ENCODE measurements at regions not wholly inside any gene's neighbourhood (a gene's known extent, or its start where the extent isn't known, plus 50 kb on each side); places are given as distances from the start of the nearest gene placed in this dataset.
"Not testable (repeated sequence)": the region's sequence is repeated elsewhere in the genome, so short reads cannot be mapped to it uniquely, and the experiment has no call there.

DNA sequence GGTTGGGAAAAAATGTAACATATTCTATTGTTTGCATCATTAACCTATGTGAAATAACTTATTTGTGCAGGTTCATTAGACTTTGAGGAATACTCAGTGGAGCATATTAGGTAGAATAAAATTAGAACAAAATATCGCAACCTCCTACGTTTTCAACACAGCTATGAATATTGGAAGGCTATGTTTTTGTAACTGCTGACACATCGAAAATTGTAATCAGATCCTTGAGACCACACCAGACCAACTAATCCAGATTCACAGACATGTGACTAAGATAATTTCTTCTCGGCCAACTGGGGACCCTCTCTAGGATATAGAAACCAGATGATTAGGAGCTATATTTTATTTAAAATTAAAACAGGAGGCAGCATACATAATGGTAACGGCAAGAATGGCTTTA, 77.5 kb upstream of the VWC2 start:
- no peak for DNase-seq

DNA sequence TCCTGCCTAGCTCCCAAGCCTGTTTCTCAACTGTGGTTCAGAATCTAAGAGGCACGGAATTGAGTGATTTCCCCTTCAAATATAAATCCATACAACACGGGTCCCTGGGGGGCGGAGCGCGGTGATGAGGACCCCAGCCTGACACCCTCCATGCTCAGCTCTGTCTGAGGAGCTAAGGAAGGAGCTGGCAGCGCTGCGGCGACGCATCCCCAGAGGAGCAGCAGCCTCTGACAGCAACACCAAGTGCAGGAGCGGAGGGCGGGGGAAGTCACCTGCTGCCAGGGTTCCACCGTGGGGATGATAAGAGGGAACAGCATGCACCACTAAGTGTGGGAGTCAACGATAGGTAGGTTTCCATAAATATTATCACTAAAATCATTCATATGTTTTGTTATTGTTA, 72.6 kb upstream of the VWC2 start:
- no peak for DNase-seq

DNA sequence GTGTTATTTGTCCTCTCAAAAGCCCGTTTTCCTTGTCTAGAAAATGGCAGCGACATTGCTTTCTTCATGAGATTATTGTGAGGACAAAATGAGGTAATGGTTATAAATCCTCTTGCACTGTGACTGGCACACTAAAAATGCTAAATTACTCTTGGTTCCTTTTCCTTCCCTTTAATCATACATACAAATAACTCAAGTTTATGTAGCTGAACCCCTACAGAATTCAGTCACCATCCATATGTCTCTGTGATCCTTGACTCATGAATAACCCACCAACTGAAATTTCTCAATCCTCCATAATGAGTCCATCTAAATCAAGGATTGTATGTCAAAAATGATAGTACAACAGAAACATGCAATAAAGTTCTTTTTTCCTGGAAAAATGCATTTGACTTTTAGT, 71.3 kb upstream of the VWC2 start:
- no peak for DNase-seq

DNA sequence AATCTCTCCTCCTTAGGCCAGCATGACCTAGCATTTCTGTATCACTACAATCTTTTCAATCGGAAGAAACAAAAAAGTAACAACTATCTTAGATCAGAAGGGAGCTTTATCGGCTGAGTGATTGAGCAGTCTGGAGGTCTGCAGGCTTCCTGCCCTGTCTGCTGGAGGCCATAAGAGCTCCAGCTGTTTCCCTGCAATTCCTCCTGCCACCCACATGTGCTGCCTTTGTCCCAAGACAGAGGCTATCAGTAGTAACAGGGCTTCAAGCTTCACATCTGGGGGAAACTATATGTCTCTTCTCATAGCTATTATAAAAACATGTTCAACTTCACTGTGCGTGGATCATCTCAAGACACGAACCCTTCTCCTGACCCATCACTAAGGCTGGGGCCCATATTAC, 70.1 kb upstream of the VWC2 start:
- no peak for DNase-seq

DNA sequence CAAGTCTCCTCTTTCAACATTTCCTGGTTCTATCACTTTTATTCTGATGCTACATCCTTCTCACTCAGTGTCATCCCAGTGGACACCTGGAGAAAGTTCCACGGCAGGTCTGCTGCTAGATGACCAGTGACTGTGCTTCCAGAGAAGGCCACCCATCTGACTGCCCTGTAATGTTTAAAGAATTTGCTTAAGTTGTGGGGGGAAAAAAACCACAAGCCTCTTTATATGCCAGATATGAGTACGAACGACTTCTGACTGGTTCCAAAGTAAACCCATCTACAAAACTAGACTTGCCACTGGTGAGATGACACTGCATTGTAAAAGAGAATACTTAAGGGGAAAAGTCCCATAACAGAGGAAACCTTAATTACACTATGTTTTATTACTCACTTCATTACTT, 69.6 kb upstream of the VWC2 start:
- DNase-seq = no peak

DNA sequence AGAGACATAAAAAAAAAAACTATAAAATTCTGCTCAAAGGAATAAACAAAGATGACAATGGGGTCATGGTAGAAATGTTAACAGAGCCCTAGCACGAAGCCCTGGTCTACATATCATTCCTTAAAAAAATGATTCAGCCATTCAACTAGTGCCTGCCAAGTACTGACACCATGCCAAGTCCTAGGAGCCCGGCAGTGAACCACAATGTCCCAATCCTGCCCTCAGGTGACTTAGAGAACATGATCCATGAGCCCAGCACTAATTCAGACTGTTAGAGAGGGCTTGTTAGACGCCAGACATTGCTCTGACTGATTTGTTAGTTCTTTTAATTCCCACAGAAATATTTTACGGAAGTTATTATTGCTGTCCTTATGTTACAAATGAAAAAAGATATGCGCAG, 67.3 kb upstream of the VWC2 start:
- DNase-seq = no peak

DNA sequence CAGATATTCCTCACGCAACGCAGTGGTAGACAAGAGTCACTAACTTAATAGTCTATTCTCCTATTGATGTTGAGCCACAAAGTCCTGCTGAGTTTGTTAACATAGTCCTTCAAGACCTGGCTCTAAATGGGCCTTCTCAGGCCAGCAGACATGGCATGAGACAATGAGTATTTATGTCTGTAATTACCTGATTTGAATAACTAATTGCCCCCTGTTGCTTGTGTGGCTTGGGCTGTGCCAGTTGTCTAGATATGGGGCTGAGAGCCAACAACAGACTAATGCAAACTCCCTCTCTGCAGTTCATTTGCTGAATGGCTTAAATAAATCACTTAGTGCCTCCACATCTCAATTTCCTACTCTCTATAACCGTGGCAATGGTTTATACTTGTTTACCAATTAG, 65.5 kb upstream of the VWC2 start:
- no peak for DNase-seq

DNA sequence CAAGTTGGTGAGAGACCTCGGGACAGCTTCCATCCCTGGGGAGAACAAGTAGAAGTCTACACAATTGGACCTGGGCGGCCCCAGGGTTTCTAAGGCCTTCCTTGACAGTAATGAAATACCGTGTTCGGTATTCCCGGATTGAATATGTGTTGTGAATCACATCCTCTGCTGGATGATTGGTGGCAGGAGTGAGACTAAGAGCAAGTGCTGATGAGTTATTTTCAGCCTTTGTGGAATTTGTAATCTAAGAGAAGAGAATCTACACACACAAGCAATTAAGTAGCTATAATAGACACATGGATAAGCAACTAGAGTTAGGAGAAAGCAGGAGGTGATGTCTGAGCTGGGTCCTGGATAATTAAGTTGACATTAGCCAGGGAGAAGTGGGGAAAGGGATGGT, 64.8 kb upstream of the VWC2 start:
- DNase-seq = no peak

DNA sequence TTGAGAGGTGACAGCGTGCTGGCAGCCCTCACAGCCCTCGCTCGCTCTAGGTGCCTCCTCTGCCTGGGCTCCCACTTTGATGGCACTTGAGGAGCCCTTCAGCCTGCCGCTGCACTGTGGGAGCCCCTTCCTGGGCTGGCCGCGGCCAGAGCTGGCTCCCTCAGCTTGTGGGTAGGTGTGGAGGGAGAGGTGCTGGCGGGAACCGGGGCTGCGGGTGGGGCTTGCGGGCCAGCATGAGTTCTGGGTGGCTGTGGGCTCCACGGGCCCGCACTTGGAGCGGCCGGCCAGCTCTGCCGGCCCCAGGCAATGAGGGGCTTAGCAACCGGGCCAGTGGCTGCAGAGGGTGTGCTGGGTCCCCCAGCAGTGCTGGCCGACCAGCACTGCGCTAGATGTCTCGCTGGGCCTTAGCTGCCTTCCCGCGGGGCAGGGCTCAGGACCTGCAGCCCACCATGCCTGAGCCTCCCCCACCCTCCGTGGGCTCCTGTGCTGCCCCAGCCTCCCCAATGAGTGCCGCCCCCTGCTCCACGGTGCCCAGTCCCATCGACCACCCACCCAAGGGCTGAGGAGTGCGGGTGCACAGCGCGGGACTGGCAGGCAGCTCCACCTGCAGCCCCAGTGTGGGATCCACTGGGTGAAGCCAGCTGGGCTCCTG, 62.2 kb upstream of the VWC2 start:
- not testable (repeated sequence) for DNase-seq

DNA sequence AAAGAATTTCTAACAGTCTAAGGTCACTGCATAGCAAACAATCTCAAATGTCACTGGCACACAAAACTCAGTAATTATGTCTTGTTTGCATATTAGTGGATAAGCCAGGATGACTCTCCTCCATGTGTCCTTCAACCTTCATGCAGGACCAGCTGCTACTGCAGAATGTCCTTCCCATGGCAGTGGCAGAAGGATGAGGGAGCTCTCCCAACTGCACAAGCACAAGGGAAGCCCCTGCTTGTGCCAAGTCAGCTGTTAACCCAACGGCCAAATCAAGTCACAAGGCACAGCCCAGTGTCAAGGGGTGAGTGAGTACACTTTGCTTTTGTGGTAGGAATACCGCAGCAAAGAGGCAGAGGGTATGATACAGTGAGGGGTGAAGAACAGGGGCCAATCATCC, 59.3 kb upstream of the VWC2 start:
- DNase-seq = no peak

DNA sequence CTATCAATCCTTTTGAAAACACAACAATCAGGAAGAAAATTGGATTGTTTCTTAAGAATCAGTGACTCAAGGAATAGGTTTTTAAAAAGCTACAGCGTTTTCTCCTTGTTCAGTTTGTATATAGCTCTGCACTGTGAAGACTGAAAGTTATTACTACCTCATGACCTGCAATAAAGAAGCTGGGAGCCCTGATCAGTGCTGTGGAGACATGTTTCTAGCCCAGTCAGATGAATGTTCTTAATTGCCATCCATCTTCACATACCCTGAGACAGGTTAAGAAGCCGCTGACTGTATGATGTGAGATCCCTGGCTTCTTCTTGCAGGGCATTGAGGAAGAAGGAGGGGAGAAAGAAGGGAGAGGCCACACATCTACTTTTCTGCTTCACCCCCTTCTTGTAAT, 58.0 kb upstream of the VWC2 start:
- no peak for DNase-seq

DNA sequence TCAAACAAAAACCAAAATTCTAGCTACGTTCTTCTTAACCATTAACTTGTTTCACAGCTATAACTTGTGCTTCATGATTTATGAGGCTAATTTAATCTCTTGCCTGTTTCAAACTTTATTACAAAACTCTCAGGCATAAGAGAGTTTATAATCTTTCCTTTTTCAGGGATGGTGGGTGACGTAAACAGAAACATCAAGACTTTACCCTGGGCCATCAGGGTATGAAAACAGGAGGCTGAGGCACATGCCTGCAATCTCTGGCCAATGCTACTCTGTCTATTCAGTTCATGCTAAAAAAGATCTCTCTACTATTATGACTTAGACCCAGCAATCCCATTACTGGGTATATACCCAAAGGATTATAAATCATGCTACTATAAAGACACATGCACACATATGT, 55.9 kb upstream of the VWC2 start:
- DNase-seq = no peak

DNA sequence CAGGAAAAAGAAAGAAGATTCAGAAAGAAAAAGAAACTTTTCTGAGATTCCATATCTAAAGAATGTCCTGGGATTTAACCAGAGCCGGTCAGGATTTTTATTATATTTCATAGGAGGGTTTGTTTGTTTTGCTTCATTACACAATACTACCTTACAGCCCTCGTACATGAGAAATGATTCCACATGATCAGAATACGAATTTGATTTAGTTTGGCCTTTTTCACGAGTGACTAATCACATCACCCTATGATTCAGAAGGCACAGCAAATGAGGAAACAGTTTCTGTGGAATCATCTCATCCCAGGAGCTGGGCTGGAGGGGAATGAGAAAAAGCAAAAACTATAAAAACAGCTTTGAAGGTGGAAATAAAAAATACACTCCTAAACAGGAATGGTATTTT, 54.7 kb upstream of the VWC2 start:
- no peak for DNase-seq

DNA sequence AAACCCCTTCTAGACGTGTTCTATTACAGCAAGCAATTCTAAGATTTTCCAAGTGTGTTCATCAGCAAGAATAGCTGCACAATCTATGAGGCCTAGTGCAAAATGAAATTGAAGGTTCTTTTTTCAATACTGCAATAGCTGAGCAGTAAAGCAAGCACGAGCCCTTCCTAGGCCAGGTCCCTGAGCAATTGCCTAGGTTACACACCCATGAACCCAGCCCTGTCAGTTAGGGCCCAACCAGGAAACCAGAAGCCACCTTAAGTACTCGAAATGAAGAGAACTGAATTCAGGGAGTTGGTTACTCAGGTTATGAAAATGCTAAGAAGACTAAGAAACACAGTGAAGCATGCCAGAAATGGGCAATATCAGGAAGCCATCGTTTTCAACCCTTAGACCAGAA, 52.0 kb upstream of the VWC2 start:
- no peak for DNase-seq

All from NCI-H1092 treated with DMSO at 0.1 percent for 48 hours (cell line).